Ishikawa (cell line): ENCODE measurements at regions not wholly inside any gene's neighbourhood (a gene's known extent, or its start where the extent isn't known, plus 50 kb on each side); places are given as distances from the start of the nearest gene placed in this dataset.

Experiments used
- CREB1 ChIP-seq: IDR thresholded peaks from 2 replicates; pipeline ENCODE4 v1.6.1; 2012; ENCODE audit warnings: low read depth
- EGR1 ChIP-seq: IDR thresholded peaks from 2 replicates; pipeline ENCODE4 v1.6.1; 2012
- EP300 ChIP-seq: IDR thresholded peaks from 2 replicates; pipeline ENCODE4 v1.6.1; 2012; ENCODE audit warnings: borderline replicate concordance
- FOXM1 ChIP-seq: IDR thresholded peaks from 2 replicates; pipeline ENCODE4 v1.6.1; 2012; ENCODE audit warnings: low read depth, borderline replicate concordance
- MAX ChIP-seq: IDR thresholded peaks from 2 replicates; pipeline ENCODE4 v1.6.1; 2012
- NFIC ChIP-seq: IDR thresholded peaks from 2 replicates; pipeline ENCODE4 v1.6.1; 2012
- RAD21 ChIP-seq: IDR thresholded peaks from 2 replicates; pipeline ENCODE4 v1.6.1; 2012; ENCODE audit warnings: low read depth
- TAF1 ChIP-seq: IDR thresholded peaks from 2 replicates; pipeline ENCODE4 v1.6.1; 2012; ENCODE audit warnings: low read depth, mild to moderate bottlenecking
- TCF12 ChIP-seq: IDR thresholded peaks from 2 replicates; pipeline ENCODE4 v1.6.1; 2012; ENCODE audit warnings: low read depth
- USF1 ChIP-seq: IDR thresholded peaks from 2 replicates; pipeline ENCODE4 v1.6.1; 2012
- ZBTB7A ChIP-seq: IDR thresholded peaks from 2 replicates; pipeline ENCODE4 v1.6.1; 2012; ENCODE audit warnings: low read depth
- TF ChIP-seq, protein P1 (sequence below): IDR thresholded peaks from 2 replicates; pipeline ENCODE4 v1.6.1; 2012; ENCODE audit warnings: low read depth, mild to moderate bottlenecking

DNA sequence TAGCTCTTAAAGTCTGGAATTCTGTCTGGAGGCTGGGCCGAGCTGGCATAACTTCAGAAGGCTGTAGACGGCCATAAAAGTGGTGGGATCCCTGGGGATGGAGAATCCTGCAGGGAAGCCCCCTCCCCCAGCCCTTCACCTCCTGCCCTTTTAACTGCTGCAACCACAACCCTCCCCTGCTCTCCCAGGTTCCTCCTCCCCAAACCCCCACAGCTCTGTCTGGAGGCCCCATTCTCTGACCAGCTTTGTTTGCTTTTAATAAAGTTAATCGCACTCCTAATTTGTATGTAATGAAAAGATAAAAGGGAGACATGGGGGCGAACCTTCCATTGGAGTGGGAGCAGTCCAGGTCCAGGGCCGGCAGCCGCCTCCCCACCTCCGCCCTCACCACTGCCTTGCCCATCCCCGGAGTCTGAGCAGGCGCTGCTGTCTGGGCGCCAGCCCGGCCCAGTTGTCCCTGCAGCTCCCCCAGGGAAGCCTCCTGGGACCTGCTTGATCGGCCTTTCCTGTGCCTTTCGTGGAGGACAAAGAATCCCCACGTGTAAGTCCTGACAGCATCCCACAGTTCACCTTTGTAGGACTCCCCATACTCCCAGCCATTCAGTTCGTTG is 84.3 kb downstream of the PJA1 start:
- TF ChIP-seq RAD21: no peak
- no peak for TF ChIP-seq NFIC
- no peak for TF ChIP-seq EGR1
- TF ChIP-seq, protein P1, sequence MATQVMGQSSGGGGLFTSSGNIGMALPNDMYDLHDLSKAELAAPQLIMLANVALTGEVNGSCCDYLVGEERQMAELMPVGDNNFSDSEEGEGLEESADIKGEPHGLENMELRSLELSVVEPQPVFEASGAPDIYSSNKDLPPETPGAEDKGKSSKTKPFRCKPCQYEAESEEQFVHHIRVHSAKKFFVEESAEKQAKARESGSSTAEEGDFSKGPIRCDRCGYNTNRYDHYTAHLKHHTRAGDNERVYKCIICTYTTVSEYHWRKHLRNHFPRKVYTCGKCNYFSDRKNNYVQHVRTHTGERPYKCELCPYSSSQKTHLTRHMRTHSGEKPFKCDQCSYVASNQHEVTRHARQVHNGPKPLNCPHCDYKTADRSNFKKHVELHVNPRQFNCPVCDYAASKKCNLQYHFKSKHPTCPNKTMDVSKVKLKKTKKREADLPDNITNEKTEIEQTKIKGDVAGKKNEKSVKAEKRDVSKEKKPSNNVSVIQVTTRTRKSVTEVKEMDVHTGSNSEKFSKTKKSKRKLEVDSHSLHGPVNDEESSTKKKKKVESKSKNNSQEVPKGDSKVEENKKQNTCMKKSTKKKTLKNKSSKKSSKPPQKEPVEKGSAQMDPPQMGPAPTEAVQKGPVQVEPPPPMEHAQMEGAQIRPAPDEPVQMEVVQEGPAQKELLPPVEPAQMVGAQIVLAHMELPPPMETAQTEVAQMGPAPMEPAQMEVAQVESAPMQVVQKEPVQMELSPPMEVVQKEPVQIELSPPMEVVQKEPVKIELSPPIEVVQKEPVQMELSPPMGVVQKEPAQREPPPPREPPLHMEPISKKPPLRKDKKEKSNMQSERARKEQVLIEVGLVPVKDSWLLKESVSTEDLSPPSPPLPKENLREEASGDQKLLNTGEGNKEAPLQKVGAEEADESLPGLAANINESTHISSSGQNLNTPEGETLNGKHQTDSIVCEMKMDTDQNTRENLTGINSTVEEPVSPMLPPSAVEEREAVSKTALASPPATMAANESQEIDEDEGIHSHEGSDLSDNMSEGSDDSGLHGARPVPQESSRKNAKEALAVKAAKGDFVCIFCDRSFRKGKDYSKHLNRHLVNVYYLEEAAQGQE: no peak
- no peak for TF ChIP-seq USF1
- TF ChIP-seq MAX: no peak
- no peak for TF ChIP-seq TAF1
- TF ChIP-seq FOXM1: no peak
- TF ChIP-seq TCF12: no peak
- no peak for TF ChIP-seq CREB1
- no peak for TF ChIP-seq ZBTB7A
- no peak for TF ChIP-seq EP300
